Type B pancreatic cell (in vitro differentiated cells): ENCODE measurements at regions not wholly inside any gene's neighbourhood (a gene's known extent, or its start where the extent isn't known, plus 50 kb on each side); places are given as distances from the start of the nearest gene placed in this dataset.

ENCODE experiments used
- DNase-seq: peaks from one replicate; pipeline ENCODE4 v3.0.0; 2021; ENCODE audit warnings: mixed read lengths; ENCODE audit not compliant: unreplicated experiment; ENCODE audit errors: extremely low spot score
- H3K27ac Mint-ChIP-seq: 2 replicates; pipeline ENCODE4 v1.8.0; 2021; ENCODE audit warnings: mild to moderate bottlenecking, mixed read lengths
- H3K27me3 Mint-ChIP-seq: 2 replicates; pipeline ENCODE4 v1.8.0; 2021; ENCODE audit warnings: mixed read lengths
- H3K36me3 Mint-ChIP-seq: 2 replicates; pipeline ENCODE4 v1.8.0; 2021; ENCODE audit warnings: mixed read lengths
- H3K4me1 Mint-ChIP-seq: one replicate; pipeline ENCODE4 v1.8.0; 2021; ENCODE audit warnings: mixed read lengths; ENCODE audit not compliant: unreplicated experiment
- H3K4me3 Mint-ChIP-seq: 2 replicates; pipeline ENCODE4 v1.8.0; 2021; ENCODE audit warnings: mild to moderate bottlenecking, mixed read lengths
- H3K9me3 Mint-ChIP-seq: 2 replicates; pipeline ENCODE4 v1.8.0; 2021; ENCODE audit warnings: mixed read lengths
- TF ChIP-seq, protein P1 (sequence below): fragments of 200-600 bp; sonication (generic); conservative IDR thresholded peaks from 2 replicates; pipeline ENCODE4 v1.5.0; 2021; ENCODE audit warnings: antibody characterized with exemption, mild to moderate bottlenecking

GRCh38 chr2:17337507-17337906, 180.7 kb downstream of the RAD51AP2 start:
- Mint-ChIP-seq H3K4me1 (peaks cover 4% of the 10 kb centered on the region), H3K36me3 (no peaks in the 10 kb centered on the region), H3K27me3 (no peaks in the 10 kb centered on the region), H3K27ac (no peak overlapping the region), H3K4me3 (no peak overlapping the region), H3K9me3 (no peaks in the 10 kb centered on the region)
- no peak for DNase-seq
- TF ChIP-seq, protein P1, sequence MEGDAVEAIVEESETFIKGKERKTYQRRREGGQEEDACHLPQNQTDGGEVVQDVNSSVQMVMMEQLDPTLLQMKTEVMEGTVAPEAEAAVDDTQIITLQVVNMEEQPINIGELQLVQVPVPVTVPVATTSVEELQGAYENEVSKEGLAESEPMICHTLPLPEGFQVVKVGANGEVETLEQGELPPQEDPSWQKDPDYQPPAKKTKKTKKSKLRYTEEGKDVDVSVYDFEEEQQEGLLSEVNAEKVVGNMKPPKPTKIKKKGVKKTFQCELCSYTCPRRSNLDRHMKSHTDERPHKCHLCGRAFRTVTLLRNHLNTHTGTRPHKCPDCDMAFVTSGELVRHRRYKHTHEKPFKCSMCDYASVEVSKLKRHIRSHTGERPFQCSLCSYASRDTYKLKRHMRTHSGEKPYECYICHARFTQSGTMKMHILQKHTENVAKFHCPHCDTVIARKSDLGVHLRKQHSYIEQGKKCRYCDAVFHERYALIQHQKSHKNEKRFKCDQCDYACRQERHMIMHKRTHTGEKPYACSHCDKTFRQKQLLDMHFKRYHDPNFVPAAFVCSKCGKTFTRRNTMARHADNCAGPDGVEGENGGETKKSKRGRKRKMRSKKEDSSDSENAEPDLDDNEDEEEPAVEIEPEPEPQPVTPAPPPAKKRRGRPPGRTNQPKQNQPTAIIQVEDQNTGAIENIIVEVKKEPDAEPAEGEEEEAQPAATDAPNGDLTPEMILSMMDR = no peak

DNA sequence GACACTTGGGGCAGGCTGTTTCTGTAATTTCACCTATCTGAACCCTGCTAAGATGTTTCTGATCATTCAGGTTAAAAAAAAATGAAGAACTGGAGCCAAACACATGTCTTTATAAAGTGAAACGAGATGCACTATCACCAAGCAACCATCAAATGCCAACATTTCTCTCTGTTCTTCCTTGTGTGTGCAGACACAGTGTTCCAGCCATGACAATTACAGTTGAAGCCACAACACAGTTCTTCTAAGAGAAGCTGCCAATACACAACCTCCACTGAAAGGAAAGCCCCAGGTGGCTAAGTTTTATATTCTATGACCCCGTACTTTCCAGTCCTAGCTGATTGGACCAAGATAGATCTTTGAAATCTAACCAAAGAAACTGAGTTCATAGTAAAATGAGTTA, 181.8 kb downstream of the RAD51AP2 start:
- no peaks in the 10 kb centered on the region for H3K36me3 Mint-ChIP-seq
- no peaks in the 10 kb centered on the region for H3K27me3 Mint-ChIP-seq
- TF ChIP-seq, protein P1 = no peak
- H3K9me3 Mint-ChIP-seq = no peaks in the 10 kb centered on the region
- peaks cover 4% of the 10 kb centered on the region for H3K4me1 Mint-ChIP-seq
- no peak overlapping the region for H3K4me3 Mint-ChIP-seq
- H3K27ac Mint-ChIP-seq = no peak overlapping the region
- DNase-seq = no peak

GRCh38 chr2:17334300-17334699, 183.9 kb downstream of the RAD51AP2 start:
- Mint-ChIP-seq H3K4me3 (no peak overlapping the region), H3K36me3 (no peaks in the 10 kb centered on the region), H3K27me3 (no peaks in the 10 kb centered on the region), H3K27ac (no peak overlapping the region), H3K9me3 (no peaks in the 10 kb centered on the region), H3K4me1 (no peaks in the 10 kb centered on the region)
- TF ChIP-seq, protein P1 = no peak
- no peak for DNase-seq

- H3K4me1 Mint-ChIP-seq = no peaks in the 10 kb centered on the region
- TF ChIP-seq, protein P1 = no peak
- no peak for DNase-seq
- no peak overlapping the region for H3K27ac Mint-ChIP-seq
- H3K4me3 Mint-ChIP-seq = no peak overlapping the region
- H3K9me3 Mint-ChIP-seq = no peaks in the 10 kb centered on the region
- no peaks in the 10 kb centered on the region for H3K36me3 Mint-ChIP-seq
- no peaks in the 10 kb centered on the region for H3K27me3 Mint-ChIP-seq
Observed at GRCh38 chr2:17331636-17332035, 186.6 kb downstream of the RAD51AP2 start.

- Mint-ChIP-seq H3K4me1 (no peaks in the 10 kb centered on the region), H3K4me3 (no peak overlapping the region), H3K27me3 (no peaks in the 10 kb centered on the region), H3K27ac (no peak overlapping the region), H3K9me3 (no peaks in the 10 kb centered on the region), H3K36me3 (no peaks in the 10 kb centered on the region)
- DNase-seq = no peak
- TF ChIP-seq, protein P1 = no peak
Observed at GRCh38 chr2:17328161-17328560, 190.1 kb downstream of the RAD51AP2 start.

- no peak for DNase-seq
- no peaks in the 10 kb centered on the region for H3K4me1 Mint-ChIP-seq
- TF ChIP-seq, protein P1 = no peak
- H3K27ac Mint-ChIP-seq = no peak overlapping the region
- H3K4me3 Mint-ChIP-seq = no peak overlapping the region
- no peaks in the 10 kb centered on the region for H3K27me3 Mint-ChIP-seq
- H3K9me3 Mint-ChIP-seq = no peaks in the 10 kb centered on the region
- no peaks in the 10 kb centered on the region for H3K36me3 Mint-ChIP-seq
Observed at GRCh38 chr2:17327649-17328048, 190.6 kb downstream of the RAD51AP2 start.
